ENCODE measurements at regions not wholly inside any gene's neighbourhood (a gene's known extent, or its start where the extent isn't known, plus 50 kb on each side); places are given as distances from the start of the nearest gene placed in this dataset.

GRCh38 chr12:38477340-38478090 is 160.9 kb downstream of the ALG10B start:
- TF ChIP-seq CTCF (IDR thresholded peaks at IDR 0.05; ENCODE audit: low read depth, low read length): no peak
- ChIA-PET POLR2A (no interaction called here), CTCF (no interaction called here)
- DNase-seq (ENCODE audit: low read depth, low spot score): no peak
- H3K27me3 ChIP-seq (ENCODE audit: control insufficient read depth, insufficient read depth, low read length): no peaks in the 10 kb centered on the region
- peaks cover 5% of the 10 kb centered on the region; the same call in 1 of the 2 replicates for H3K9me3 ChIP-seq (ENCODE audit: control insufficient read depth, insufficient read depth, low read length)
- H3K27ac ChIP-seq (ENCODE audit: low read depth, low read length): no peak overlapping the region
- H3K4me3 ChIP-seq (ENCODE audit: low read depth, low read length): no peak overlapping the region

DNA sequence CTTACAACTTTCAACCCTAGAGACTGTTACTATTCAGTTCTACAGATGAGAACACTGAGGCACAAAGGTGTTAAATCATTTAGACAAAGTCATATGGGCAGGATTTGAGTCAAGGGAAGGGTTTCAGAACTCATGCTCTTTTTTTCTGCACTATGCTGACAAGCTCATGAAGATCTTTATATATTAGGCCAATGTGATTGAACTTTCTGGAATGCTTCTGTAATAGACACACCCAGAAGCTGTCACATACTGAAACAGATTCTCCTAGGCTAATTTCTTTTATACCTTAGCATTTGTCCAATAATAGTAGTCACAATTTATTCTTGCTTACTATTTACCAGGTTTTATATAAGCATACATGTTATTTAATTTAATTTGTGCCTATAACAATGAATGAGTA is 164.0 kb downstream of the ALG10B start:
- Histone ChIP-seq H3K27ac (ENCODE audit: low read depth, low read length) (no peak overlapping the region), H3K27me3 (ENCODE audit: control insufficient read depth, insufficient read depth, low read length) (no peaks in the 10 kb centered on the region), H3K4me3 (ENCODE audit: low read depth, low read length) (no peak overlapping the region), H3K9me3 (ENCODE audit: control insufficient read depth, insufficient read depth, low read length) (no peaks in the 10 kb centered on the region)
- TF ChIP-seq CTCF (IDR thresholded peaks at IDR 0.05; ENCODE audit: low read depth, low read length): no peak
- POLR2A ChIA-PET: no interaction called here
- no peak for DNase-seq (ENCODE audit: low read depth, low spot score)
- CTCF ChIA-PET: no interaction called here

DNA sequence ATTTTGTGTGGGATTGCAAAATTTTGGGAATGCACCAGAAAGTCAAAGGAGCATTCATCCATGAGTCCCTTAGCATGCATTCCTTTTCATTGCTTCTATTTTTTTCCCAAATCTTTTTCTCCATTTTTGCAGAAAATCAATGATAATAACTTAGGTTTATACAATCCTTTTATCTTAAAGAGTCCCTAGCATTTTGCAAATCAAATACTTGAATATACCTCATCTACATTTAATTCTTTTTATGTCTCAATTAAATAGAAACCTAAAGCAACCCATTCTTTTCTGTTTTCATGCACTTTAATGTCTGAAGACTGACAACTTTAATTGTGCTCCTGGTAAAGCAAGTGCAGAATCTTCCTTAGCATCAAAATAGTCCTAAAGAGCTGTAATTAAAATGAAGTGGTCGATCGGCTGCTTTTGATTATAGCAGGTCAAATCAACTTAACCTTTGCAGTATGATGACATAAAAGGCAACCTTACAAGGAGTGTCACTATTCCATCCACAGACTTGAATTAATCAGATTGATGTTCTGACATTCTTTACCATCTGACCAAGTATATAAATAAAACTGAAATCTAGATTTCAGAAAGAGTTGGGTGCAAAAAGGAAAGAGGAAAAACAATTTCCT is 168.4 kb downstream of the ALG10B start:
- DNase-seq (ENCODE audit: low read depth, low spot score): no peak
- no peak for TF ChIP-seq CTCF (IDR thresholded peaks at IDR 0.05; ENCODE audit: low read depth, low read length)
- no peaks in the 10 kb centered on the region for H3K27me3 ChIP-seq (ENCODE audit: control insufficient read depth, insufficient read depth, low read length)
- H3K9me3 ChIP-seq (ENCODE audit: control insufficient read depth, insufficient read depth, low read length): no peaks in the 10 kb centered on the region
- POLR2A ChIA-PET: no interaction called here
- no peak overlapping the region for H3K4me3 ChIP-seq (ENCODE audit: low read depth, low read length)
- H3K27ac ChIP-seq (ENCODE audit: low read depth, low read length): no peak overlapping the region
- CTCF ChIA-PET: no interaction called here

DNA sequence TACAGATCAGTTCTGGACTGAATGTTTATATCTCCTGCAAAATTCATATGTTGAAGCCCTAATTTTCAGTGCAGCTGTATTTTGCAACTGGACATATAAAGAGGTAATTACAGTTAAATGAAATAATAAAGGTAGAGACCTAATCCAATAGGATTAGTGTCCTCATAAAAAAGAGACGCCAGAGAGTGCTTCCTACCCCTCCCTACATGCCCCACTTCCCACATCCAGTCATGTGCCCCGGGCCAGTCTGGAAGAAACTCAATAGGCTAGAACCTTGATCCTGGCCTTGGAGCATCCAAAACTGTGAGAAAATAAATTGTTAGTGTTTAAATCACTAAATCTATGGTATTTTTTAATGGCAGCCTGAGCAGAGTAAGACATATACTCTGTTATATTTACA is 172.3 kb downstream of the ALG10B start:
- Histone ChIP-seq H3K9me3 (ENCODE audit: control insufficient read depth, insufficient read depth, low read length) (no peaks in the 10 kb centered on the region), H3K4me3 (ENCODE audit: low read depth, low read length) (no peak overlapping the region), H3K27me3 (ENCODE audit: control insufficient read depth, insufficient read depth, low read length) (no peaks in the 10 kb centered on the region), H3K27ac (ENCODE audit: low read depth, low read length) (no peak overlapping the region)
- no peak for DNase-seq (ENCODE audit: low read depth, low spot score)
- TF ChIP-seq CTCF (IDR thresholded peaks at IDR 0.05; ENCODE audit: low read depth, low read length): no peak
- CTCF ChIA-PET: no interaction called here
- POLR2A ChIA-PET: no interaction called here

GRCh38 chr12:38490073-38490472 is 173.5 kb downstream of the ALG10B start:
- CTCF ChIA-PET: no interaction called here
- no peak for TF ChIP-seq CTCF (IDR thresholded peaks at IDR 0.05; ENCODE audit: low read depth, low read length)
- no peak overlapping the region for H3K27ac ChIP-seq (ENCODE audit: low read depth, low read length)
- no peak for DNase-seq (ENCODE audit: low read depth, low spot score)
- H3K27me3 ChIP-seq (ENCODE audit: control insufficient read depth, insufficient read depth, low read length): no peaks in the 10 kb centered on the region
- no peak overlapping the region for H3K4me3 ChIP-seq (ENCODE audit: low read depth, low read length)
- POLR2A ChIA-PET: no interaction called here
- H3K9me3 ChIP-seq (ENCODE audit: control insufficient read depth, insufficient read depth, low read length): no peaks in the 10 kb centered on the region

All from AG04450 (cell line).